ENCODE measurements at regions not wholly inside any gene's neighbourhood (a gene's known extent, or its start where the extent isn't known, plus 50 kb on each side); places are given as distances from the start of the nearest gene placed in this dataset.

DNA sequence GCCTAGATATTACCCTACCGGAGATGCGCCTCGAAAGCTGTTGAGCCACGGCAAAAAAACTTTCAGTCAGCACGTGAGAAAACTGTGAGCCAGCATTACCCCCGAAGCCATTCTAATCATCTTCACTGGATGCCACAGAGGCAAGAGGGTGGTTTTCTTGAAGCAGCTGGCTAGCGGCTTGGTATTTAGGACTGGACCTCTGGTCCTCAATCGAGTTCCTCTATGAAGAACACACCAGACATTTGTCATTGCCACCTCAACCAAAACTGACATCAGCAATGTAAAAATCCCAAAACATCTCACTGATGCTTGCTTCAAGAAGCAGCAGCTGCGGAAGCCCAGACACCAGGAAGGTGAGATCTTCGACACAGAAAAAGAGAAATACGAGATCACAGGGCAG, 52.8 kb upstream of the SLC66A3 start:
- H3K36me3 Mint-ChIP-seq (ENCODE audit: low read depth) = no peaks in the 10 kb centered on the region
- no peaks in the 10 kb centered on the region for H3K9me3 Mint-ChIP-seq
- Histone ChIP-seq H3K9ac (ENCODE audit: extremely low read depth, low read length, poor library complexity, severe bottlenecking) (no peak overlapping the region), H3K4me3 (ENCODE audit: low read length) (no peak overlapping the region), H3K9me3 (ENCODE audit: control insufficient read depth, low read length) (no peaks in the 10 kb centered on the region), H3K27ac (ENCODE audit: low read depth, low read length) (no peak overlapping the region), H3K27me3 (ENCODE audit: control insufficient read depth, insufficient read depth, low read length, poor library complexity, severe bottlenecking) (no peaks in the 10 kb centered on the region), H3K4me1 (ENCODE audit: control insufficient read depth, insufficient read depth, low read length) (no peaks in the 10 kb centered on the region), H3K36me3 (ENCODE audit: control insufficient read depth, insufficient read depth, low read length) (no peaks in the 10 kb centered on the region)
- no peak overlapping the region for H3K4me3 Mint-ChIP-seq
- TF ChIP-seq, protein P1, sequence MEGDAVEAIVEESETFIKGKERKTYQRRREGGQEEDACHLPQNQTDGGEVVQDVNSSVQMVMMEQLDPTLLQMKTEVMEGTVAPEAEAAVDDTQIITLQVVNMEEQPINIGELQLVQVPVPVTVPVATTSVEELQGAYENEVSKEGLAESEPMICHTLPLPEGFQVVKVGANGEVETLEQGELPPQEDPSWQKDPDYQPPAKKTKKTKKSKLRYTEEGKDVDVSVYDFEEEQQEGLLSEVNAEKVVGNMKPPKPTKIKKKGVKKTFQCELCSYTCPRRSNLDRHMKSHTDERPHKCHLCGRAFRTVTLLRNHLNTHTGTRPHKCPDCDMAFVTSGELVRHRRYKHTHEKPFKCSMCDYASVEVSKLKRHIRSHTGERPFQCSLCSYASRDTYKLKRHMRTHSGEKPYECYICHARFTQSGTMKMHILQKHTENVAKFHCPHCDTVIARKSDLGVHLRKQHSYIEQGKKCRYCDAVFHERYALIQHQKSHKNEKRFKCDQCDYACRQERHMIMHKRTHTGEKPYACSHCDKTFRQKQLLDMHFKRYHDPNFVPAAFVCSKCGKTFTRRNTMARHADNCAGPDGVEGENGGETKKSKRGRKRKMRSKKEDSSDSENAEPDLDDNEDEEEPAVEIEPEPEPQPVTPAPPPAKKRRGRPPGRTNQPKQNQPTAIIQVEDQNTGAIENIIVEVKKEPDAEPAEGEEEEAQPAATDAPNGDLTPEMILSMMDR (conservative IDR thresholded peaks at IDR 0.05) = no peak
- no peaks in the 10 kb centered on the region for H3K4me1 Mint-ChIP-seq
- no peak overlapping the region for H3K27ac Mint-ChIP-seq
- peaks cover 2% of the 10 kb centered on the region for H3K27me3 Mint-ChIP-seq (ENCODE audit: insufficient read depth)
- 93 to 94% methylated on average over 9 to 11 of the region's 11 CpGs for WGBS, 2 experiments (ENCODE audit: insufficient coverage in 1 of 2, insufficient read length in 1 of 2)
- peak; percentile 18 for DNase-seq

DNA sequence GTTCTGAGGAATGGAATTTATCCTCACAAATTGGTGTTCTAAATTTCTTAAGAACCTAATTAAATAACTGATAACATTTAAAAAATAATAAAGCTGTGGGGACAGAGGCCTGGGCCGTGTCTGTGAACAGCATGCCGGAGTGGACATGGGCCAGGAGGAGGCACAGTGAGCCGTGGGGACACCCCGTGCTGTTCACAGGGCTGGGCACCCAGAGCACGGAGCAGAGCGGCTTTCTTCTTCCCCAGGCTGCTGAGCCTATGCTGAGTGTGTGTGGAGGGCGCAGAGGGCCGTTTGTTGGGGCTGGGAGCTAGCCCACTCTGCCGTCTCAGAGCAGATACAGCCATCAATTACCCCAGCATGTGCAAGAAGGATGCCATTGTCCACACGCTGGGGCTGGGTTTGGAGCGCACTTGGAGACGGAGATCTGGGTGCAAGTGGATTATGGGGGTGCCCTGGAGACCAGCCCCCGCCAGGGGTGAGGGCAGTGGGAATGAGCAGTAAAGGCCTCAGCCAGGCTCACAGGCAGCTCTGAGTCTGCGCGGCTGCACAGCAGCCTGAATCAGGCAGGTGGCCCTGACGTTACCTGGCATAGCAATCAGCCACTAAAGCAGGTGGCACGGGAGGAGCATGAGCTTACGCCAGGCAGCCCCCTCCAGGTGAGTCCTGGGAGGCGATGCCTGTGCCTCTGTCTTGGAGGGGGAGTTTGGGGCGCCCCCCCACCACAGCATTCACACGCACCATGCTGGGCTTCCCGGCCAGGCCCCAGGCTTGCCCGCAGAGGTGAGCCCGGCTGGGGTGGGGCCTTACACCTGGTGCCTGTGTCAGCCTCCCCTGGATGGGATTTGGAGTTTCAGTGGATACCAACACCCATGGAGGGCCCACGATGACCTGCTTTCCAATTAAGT, 52.1 kb upstream of the SLC66A3 start:
- Mint-ChIP-seq H3K4me1 (no peaks in the 10 kb centered on the region), H3K9me3 (no peaks in the 10 kb centered on the region), H3K4me3 (no peak overlapping the region), H3K36me3 (ENCODE audit: low read depth) (no peaks in the 10 kb centered on the region), H3K27me3 (ENCODE audit: insufficient read depth) (peaks cover 2% of the 10 kb centered on the region), H3K27ac (no peak overlapping the region)
- no peaks in the 10 kb centered on the region for H3K9me3 ChIP-seq (ENCODE audit: control insufficient read depth, low read length)
- no peak overlapping the region for H3K9ac ChIP-seq (ENCODE audit: extremely low read depth, low read length, poor library complexity, severe bottlenecking)
- 88 to 90% methylated on average over 11 to 25 of the region's 25 CpGs for WGBS, 2 experiments (ENCODE audit: insufficient coverage in 1 of 2, insufficient read length in 1 of 2)
- no peaks in the 10 kb centered on the region for H3K27me3 ChIP-seq (ENCODE audit: control insufficient read depth, insufficient read depth, low read length, poor library complexity, severe bottlenecking)
- TF ChIP-seq, protein P1 (conservative IDR thresholded peaks at IDR 0.05) = no peak
- H3K27ac ChIP-seq (ENCODE audit: low read depth, low read length) = no peak overlapping the region
- H3K36me3 ChIP-seq (ENCODE audit: control insufficient read depth, insufficient read depth, low read length) = no peaks in the 10 kb centered on the region
- no peak overlapping the region for H3K4me3 ChIP-seq (ENCODE audit: low read length)
- peak; percentile 41 for DNase-seq
- H3K4me1 ChIP-seq (ENCODE audit: control insufficient read depth, insufficient read depth, low read length) = no peaks in the 10 kb centered on the region

DNA sequence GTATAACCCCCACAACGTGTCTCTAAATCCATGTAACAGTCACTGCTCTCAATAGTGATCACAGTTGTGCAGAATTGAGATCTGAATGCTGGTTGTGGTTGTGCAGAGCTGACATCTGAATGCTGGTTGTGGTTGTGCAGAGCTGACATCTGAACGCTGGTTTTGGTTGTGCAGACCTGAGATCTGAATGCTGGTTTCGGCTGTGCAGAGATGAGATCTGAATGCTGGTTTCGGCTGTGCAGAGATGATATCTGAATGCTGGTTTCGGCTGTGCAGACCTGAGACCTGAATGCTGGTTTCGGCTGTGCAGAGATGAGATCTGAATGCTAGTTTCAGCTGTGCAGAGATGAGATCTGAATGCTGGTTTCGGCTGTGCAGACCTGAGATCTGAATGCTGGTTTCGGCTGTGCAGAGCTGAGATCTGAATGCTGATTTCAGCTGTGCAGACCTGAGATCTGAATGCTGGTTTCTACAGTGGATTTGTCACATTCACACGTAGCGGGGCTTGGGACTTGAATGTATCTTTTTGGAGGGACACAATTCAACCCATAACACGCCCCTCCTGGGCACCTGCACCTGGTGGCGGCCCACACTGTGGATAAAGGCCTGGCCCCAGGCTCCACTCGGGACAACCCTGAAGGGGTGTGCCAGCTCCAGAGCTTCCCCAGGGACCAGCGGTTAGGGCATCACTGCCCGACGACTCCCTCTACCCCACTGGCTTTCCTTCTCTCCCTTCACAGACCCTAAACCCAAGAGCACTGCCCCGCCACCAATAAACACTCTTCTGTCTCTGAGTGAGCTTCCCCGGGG, 51.1 kb upstream of the SLC66A3 start:
- no peak overlapping the region for H3K4me3 Mint-ChIP-seq

More for the DNA sequence above, 51.1 kb upstream of the SLC66A3 start:
- H3K4me1 ChIP-seq (ENCODE audit: control insufficient read depth, insufficient read depth, low read length) = no peaks in the 10 kb centered on the region
- no peak overlapping the region for H3K4me3 ChIP-seq (ENCODE audit: low read length)
- H3K27me3 ChIP-seq (ENCODE audit: control insufficient read depth, insufficient read depth, low read length, poor library complexity, severe bottlenecking) = no peaks in the 10 kb centered on the region
- no peaks in the 10 kb centered on the region for H3K9me3 ChIP-seq (ENCODE audit: control insufficient read depth, low read length)
- Mint-ChIP-seq H3K36me3 (ENCODE audit: low read depth) (no peaks in the 10 kb centered on the region), H3K27ac (no peak overlapping the region), H3K27me3 (ENCODE audit: insufficient read depth) (peaks cover 2% of the 10 kb centered on the region), H3K9me3 (no peaks in the 10 kb centered on the region), H3K4me1 (no peaks in the 10 kb centered on the region)
- H3K27ac ChIP-seq (ENCODE audit: low read depth, low read length) = no peak overlapping the region
- WGBS, 2 experiments (ENCODE audit: insufficient coverage in 1 of 2, insufficient read length in 1 of 2) = 92 to 93% methylated on average over 9 to 18 of the region's 18 CpGs
- no peaks in the 10 kb centered on the region for H3K36me3 ChIP-seq (ENCODE audit: control insufficient read depth, insufficient read depth, low read length)
- TF ChIP-seq, protein P1 (conservative IDR thresholded peaks at IDR 0.05) = no peak
- DNase-seq = peak; percentile 34
- no peak overlapping the region for H3K9ac ChIP-seq (ENCODE audit: extremely low read depth, low read length, poor library complexity, severe bottlenecking)
